Gastrocnemius medialis (tissue), 4 donors: ENCODE measurements at regions not wholly inside any gene's neighbourhood (a gene's known extent, or its start where the extent isn't known, plus 50 kb on each side); places are given as distances from the start of the nearest gene placed in this dataset.

ENCODE experiments used
- POLR2A ChIP-seq, 2 donors: fragments of 450-650 bp; IDR thresholded peaks; one replicate each; pipeline ENCODE4 v1.6.1; 2017; ENCODE audit warnings: antibody characterized with exemption in 2 of 2, mild to moderate bottlenecking in 2 of 2, moderate library complexity in 2 of 2
- TF ChIP-seq, protein P1 (sequence below), 5 experiments: fragments of 450-650 bp in 3 of 5; fragments of 200-600 bp in 2 of 5; sonication (generic) in 2 of 5; IDR thresholded peaks in 4 of 5; conservative IDR thresholded peaks in 1 of 5; 1 replicate in 4 of 5; 2 replicates in 1 of 5; pipeline ENCODE4 v1.5.1; 2016 to 2019; ENCODE audit warnings: antibody characterized with exemption in 5 of 5, mild to moderate bottlenecking in 3 of 5, moderate library complexity in 3 of 5

DNA sequence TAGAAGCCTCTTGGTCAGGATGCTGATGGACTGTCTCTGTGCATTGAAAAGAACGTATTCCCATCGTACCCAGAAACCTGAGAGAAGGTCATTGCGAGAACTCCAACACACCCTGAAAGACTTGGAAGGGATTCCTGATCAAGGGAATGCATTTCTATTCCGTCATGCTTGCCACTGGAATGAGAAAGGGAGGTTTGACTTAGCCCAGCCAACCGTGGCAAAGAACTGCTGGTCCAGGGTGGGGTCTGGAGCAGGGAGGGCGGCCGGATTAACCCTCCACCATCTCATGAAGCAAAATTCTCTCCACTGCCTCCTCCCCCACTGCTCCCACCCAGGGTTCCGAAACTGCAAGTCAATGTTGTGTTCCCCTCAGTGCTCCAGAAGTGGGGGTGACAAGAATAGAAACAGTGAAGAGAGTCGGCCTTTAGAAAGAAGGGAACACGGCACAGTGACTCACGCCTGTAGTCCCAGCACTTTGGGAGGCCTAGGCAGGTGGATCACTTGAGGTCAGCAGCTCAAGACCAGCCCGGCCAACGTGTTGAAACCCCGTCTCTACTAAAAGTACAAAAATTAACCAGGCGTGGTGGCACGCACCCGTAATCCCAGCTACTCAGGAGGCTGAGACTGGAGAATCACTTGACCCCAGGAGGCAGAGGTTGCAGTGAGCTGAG, 137.5 kb upstream of the MGMT start:
- TF ChIP-seq POLR2A (IDR thresholded peaks at IDR 0.05): no peak
- TF ChIP-seq, protein P1, sequence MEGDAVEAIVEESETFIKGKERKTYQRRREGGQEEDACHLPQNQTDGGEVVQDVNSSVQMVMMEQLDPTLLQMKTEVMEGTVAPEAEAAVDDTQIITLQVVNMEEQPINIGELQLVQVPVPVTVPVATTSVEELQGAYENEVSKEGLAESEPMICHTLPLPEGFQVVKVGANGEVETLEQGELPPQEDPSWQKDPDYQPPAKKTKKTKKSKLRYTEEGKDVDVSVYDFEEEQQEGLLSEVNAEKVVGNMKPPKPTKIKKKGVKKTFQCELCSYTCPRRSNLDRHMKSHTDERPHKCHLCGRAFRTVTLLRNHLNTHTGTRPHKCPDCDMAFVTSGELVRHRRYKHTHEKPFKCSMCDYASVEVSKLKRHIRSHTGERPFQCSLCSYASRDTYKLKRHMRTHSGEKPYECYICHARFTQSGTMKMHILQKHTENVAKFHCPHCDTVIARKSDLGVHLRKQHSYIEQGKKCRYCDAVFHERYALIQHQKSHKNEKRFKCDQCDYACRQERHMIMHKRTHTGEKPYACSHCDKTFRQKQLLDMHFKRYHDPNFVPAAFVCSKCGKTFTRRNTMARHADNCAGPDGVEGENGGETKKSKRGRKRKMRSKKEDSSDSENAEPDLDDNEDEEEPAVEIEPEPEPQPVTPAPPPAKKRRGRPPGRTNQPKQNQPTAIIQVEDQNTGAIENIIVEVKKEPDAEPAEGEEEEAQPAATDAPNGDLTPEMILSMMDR (IDR thresholded peaks at IDR 0.05 in 4 of 5, conservative IDR thresholded peaks at IDR 0.05 in 1 of 5): no peak
